HG02840 (cell line): ENCODE measurements at regions not wholly inside any gene's neighbourhood (a gene's known extent, or its start where the extent isn't known, plus 50 kb on each side); places are given as distances from the start of the nearest gene placed in this dataset.
"Not testable (repeated sequence)": the region's sequence is repeated elsewhere in the genome, so short reads cannot be mapped to it uniquely, and the experiment has no call there.

Experiments used
- ATAC-seq: cut with Tn5 transposase; IDR thresholded peaks from one replicate; pipeline ENCODE4 v1.9.1; 2021; ENCODE audit warnings: mild to moderate bottlenecking, moderate library complexity, moderate number of reproducible peaks; ENCODE audit not compliant: unreplicated experiment, low FRiP score

DNA sequence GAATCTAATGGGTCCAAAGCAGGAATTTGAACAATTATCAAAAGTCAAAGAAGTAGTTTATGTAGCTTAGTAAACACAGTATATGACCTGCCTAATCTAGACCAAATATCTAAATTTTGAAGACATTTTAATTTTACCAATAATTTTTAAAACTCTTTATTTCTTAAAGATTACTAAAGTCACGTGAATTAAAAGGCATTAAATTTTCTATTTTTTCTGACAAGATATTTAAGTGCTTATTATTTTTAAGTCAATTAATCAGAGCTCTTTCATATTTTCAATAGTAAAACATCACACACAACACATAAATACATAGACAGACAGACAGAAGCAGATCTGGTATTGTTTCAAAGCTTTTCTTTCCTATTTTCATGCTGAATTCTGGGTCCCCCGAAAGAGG, 89.5 kb downstream of the ZNF467 start:
- no peak for ATAC-seq

GRCh38 chr7:149683181-149683580, 90.2 kb downstream of the ZNF467 start:
- ATAC-seq: no peak

DNA sequence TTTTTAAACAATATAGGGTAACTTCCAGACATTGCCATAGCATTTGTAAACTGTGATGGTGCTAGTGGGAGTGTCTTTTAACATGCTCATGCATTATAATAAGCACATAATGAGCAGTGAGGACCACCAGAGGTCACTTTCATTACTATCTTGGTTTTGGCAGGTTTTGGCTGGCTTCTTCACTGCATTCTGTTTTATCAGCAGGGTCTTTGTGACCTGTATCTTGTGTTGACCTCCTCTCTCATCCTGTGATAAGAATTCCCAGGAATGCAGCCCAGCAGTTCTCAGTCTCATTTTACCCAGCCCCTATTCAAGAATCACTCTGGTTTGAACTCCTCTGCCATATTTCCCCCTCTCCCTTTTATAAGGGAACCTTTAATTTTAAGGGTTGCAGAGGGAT, 91.3 kb downstream of the ZNF467 start:
- no peak for ATAC-seq

GRCh38 chr7:149681274-149681673, 92.1 kb downstream of the ZNF467 start:
- ATAC-seq: no peak

DNA sequence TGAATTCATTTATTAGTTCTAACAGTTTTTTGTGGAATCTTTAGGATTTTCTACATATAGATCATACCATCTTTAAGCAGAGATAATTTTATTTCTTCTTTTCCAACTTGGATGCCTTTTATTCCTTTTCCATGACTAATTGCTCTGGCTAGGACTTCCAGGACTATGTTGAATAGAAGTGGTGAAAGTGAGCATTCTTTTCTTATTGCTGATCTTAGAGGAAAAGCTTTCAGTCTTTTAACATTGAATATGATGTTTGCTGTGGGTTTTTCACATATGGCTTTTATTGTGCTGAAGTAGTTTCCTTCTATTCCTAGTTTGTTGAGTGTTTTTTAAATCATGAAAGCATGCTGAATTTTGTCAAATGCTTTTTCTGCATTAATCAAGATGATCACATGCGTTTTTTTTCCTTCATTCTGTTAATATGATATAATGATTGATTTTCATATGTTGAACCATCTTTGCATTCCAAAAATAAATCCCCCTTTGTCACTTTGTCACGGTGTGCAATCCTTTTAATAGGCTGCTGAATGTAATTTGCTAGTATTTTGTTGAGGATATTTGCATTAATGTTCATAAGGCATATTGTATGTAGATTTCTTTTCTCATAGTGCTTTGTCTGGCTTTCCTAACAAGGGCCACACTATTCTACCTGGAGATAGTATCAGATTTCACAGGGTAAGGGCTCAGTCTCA, 92.9 kb downstream of the ZNF467 start:
- no peak for ATAC-seq

DNA sequence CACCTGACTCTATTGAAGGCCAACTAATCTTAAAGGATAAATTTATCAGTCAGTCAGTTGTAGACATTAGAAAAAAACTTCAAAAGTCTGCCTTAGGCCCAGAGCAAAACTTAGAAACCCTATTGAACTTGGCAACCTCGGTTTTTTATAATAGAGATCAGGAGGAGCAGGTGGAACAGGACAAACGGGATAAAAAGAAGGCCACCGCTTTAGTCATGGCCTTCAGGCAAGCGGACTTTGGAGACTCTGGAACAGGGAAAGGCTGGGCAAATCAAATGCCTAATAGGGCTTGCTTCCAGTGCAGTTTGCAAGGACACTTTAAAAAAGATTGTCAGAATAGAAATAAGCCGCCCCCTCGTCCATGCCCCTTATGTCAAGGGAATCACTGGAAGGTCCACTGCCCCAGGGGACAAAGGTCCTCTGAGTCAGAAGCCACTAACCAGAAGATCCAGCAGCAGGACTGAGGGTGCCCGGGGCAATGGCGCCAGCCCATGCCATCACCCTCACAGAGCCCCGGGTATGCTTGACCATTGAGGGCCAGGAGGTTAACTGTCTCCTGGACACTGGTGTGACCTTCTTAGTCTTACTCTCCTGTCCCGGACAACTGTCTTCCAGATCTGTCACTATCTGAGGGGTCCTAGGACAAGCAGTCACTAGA, 98.5 kb downstream of the ZNF467 start:
- ATAC-seq: not testable (repeated sequence)

DNA sequence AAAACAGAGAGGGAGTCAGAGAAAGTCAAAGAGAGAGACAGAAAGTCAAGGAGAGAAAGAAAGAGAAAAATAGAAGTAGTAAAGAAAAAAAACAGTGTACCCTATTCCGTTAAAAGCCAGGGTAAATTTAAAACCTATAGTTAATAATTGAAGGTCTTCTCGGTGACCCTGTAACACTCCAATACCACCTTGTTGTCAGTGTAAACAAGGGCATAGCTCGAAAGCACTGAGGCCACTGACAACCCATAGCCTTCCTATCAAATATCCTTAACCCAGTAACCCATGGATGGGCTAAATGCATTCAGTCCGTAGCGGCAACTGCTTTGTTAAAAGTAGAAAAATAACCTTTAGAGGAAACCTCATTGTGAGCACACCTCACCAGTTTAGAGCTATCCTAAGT, 100.4 kb downstream of the ZNF467 start:
- no peak for ATAC-seq

DNA sequence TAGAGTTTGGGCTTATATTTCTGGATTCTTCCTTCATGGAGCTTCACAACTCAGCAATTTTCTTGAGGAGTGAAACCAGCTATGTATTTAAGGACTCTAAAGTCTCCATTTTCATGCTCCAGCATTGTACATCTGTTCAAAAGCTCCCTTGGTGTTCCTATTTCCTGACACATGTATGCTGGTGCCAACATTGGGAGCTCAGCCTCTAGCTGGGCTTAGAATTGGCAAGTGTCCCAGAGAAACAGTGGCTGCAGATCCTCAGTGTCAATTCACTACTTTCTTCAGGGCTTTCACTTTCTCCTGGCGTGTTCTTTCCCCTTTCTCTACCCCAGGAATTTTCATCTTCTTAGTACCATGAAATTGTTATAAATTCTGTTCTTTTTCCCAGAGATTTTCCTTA, 103.1 kb downstream of the ZNF467 start:
- no peak for ATAC-seq

DNA sequence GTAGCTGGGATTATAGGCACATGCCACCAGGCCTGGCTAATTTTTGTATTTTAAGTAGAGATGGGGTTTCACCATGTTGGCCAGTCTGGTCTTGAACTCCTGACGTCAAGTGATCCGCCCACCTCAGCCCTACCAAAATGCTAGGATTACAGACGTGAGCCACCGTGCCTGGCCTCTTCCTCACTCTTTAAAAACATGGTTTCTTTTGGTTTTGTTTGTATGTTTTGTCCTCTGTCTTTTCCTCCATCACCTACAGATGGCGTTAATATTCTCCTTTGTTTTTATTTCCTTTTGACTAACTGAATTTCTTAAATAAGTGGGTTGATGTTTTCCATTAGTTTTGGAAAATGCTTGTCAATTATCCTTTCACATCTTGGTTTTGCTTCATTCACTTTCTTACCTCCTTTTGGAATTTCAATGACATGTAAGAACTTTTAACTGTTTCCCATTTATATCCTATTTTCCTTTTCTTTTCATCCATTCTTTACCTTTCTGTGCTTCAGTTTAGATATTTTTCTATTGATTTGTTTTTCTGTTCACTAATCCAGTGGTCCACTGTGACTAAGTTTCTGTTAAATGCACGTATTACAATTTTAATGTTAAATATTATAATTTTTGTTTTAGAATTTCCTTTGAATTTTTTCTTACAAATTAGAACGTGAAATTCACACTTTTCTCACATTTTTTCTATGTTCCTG, 104.1 kb downstream of the ZNF467 start:
- ATAC-seq: no peak

DNA sequence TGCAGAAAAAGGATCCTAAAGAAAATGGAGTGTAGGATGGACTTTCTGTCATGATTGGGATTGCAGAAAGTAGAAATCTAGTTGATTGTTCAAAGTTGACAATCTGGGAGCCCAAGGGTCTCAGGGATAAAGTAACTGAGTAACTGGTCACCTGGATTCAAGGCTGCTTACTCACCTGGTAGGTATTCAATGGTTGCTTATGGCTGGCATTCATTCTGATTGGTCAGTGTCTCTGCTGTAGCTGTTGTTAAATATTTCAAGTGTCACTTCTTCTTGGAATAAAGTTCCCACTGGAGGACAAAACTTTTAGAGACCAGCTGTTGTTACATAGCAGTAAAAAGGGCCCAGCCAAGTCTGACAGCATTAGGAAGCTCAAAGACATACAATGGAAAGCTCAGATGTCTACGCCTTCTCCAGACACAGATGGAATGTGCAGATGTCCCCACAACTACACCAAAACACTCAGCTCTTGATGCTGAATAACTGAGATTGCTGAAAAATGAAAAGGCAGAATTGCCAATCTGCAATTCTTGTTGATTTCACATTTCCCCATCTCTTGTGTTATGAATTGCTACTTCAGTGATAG, 106.9 kb downstream of the ZNF467 start:
- no peak for ATAC-seq

GRCh38 chr7:149665618-149666017, 107.8 kb downstream of the ZNF467 start:
- ATAC-seq: not testable (repeated sequence)

DNA sequence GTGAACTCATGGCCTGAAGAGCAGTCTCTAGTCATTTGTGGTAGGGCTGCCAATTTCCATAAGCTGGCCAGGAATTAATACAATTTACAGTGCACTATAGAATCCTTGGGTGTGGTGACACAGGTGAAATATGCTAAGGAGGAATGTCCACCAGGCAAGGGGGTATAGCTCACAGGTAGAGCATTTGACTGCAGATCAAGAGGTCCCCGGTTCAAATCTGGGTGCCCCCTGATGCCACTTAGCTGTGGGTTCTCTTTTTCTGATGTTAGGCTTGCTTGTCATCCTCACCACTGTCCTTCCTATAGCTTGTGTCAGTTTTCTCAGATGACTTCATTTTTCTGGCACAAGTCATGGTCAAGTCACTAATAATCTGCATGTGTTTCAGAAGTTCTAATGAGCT, 108.7 kb downstream of the ZNF467 start:
- ATAC-seq: no peak

DNA sequence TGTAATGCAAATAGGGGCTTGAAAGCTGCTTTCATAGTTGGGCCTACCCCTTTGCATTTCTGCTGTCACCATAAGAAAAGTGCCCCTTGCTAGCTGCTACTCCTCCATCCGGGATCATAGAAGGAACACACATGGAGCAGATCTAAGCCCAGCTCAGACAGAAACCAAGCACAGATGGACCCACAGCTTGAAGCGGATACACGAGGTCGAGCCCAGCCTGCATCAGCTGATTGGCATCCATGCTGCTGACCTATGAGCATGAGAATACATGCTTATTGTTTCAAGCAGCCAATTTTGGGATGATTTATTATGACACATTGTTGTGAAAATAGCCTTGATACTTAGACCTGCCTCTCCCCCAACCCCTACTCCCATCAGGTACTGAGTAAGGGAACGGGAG, 109.2 kb downstream of the ZNF467 start:
- ATAC-seq: no peak

DNA sequence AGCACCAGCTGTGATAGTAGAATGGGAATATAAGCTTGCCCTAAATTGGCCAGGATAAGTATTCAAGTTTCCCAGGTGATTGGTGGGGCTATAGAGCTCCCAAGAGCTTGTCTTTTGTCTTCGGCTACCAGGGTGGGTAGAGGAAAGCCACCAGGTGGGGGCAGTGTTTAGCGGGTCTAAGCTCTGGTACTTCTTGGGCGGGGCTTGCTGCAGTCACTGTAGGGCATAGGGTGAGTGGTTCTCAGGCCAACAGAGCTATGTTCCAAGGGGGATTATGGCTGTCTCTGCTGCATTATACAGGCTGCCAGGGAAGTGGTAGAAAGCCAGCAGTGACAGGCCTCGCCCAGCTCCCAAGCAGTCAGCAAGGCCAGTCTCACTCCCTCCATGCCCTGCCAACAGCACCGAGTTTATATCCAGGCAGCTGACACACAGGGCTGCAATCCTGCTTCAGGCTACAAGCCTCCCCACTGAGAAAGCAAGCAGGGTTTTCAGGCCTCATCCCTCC, 110.7 kb downstream of the ZNF467 start:
- no peak for ATAC-seq

DNA sequence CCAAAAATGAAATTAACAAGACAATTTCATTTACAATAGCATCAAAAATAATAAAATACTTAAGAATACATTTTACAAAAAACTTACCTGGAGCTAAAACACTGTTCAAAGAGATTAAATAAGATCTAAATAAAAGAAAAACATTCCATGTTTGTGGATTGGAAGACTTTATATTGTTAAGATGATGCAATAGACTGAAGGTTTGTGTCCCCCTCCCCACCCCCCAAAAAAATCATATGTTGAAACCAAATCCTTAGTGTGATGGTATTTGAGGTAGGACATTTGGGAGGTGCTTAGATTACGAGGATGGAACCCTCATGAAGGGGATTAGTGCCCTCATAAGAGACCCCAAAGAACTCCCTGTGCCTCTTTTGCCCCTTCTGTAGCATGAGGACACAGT, 117.6 kb downstream of the ZNF467 start:
- ATAC-seq: no peak

GRCh38 chr7:149654588-149654987, 118.8 kb downstream of the ZNF467 start:
- no peak for ATAC-seq

DNA sequence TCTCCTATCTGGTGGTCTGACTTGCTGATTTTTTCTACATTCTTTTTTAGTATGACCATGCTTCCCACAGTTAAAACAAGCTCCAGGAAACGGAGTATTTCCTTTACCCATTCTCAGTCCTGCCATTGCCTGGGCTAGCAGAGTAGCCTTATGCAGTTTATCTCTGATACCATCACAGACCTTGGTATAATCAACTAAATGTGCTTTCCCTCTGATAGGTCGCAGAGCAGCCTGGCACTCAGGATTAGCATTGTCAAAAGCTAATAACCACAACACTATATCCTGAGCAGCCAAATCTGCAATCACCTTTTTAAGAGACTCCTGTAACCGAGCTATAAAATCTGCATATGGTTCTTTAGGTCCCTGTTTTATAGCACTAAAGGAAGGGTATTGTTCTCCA, 123.2 kb downstream of the ZNF467 start:
- ATAC-seq: not testable (repeated sequence)

DNA sequence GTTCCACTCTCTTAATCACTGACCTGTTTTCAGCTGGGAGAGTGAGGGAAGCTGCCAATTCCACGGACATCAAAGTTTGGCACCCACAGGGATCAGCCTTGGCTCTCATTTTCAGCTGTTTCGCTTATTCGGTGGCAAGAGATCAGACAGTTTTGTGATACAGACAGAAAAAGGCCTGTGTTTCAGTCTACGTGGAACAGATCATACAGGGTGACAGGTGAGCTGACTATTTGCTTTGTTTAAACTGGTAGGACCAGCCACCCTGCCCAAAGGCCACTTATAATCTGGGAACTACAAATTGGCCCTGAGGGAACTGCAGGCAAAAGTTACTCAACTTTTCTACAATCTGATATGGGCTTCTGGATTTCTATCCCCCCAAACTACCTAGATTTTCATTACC, 128.6 kb downstream of the ZNF467 start:
- ATAC-seq: no peak

GRCh38 chr7:149642589-149642988, 130.8 kb downstream of the ZNF467 start:
- no peak for ATAC-seq

GRCh38 chr7:149638566-149639320, 134.6 kb downstream of the ZNF467 start:
- ATAC-seq: no peak
